K562 (cell line): ENCODE measurements at regions not wholly inside any gene's neighbourhood (a gene's known extent, or its start where the extent isn't known, plus 50 kb on each side); places are given as distances from the start of the nearest gene placed in this dataset.

ENCODE experiments used
- BRCA1 ChIP-seq, 2 experiments: fragments of 450-650 bp in 1 of 2; sonication (generic) in 1 of 2; formaldehyde crosslinking in 1 of 2; IDR thresholded peaks; 2 replicates each; pipeline versions ENCODE4 v1.5.0 to v1.6.1; 2017 to 2020; ENCODE audit warnings: mild to moderate bottlenecking in 1 of 2, missing genetic modification reagents in 1 of 2
- CEBPZ ChIP-seq: fragments of 150-350 bp; IDR thresholded peaks from 2 replicates; pipeline ENCODE4 v1.6.1; 2014; ENCODE audit warnings: low read depth, mild to moderate bottlenecking, low read length, borderline replicate concordance
- EGR1 ChIP-seq: fragments of 450-650 bp; conservative IDR thresholded peaks from 2 replicates; pipeline ENCODE4 v1.6.1; 2017; ENCODE audit warnings: mild to moderate bottlenecking
- GABPB1 ChIP-seq: sonication (generic); formaldehyde crosslinking; IDR thresholded peaks from 2 replicates; pipeline ENCODE4 v1.8.0; 2022; ENCODE audit warnings: mild to moderate bottlenecking, missing genetic modification reagents
- HDAC2 ChIP-seq: fragments of 450-650 bp; IDR thresholded peaks from 2 replicates; pipeline ENCODE4 v1.6.1; 2016; ENCODE audit warnings: mild to moderate bottlenecking
- KLF6 ChIP-seq: fragments of 250-450 bp; sonication (Bioruptor Pico); IDR thresholded peaks from 2 replicates; pipeline ENCODE4 v1.4.0; 2020; ENCODE audit warnings: mild to moderate bottlenecking, moderate library complexity, borderline replicate concordance
- POLR2AphosphoS5 ChIP-seq: IDR thresholded peaks from 2 replicates; pipeline ENCODE4 v1.6.1; 2011; ENCODE audit warnings: mild to moderate bottlenecking, low read depth, low read length, moderate library complexity; ENCODE audit not compliant: control insufficient read depth, insufficient read depth
- RAD21 ChIP-seq, 2 experiments: fragments of 250-450 bp in 1 of 2; fragments of 450-650 bp in 1 of 2; sonication (Bioruptor Pico) in 1 of 2; formaldehyde crosslinking in 1 of 2; IDR thresholded peaks in 1 of 2; conservative IDR thresholded peaks in 1 of 2; 2 replicates each; pipeline versions ENCODE4 v1.4.0 to v1.8.0; 2020 to 2022; ENCODE audit warnings: mild to moderate bottlenecking in 2 of 2, moderate library complexity in 1 of 2
- ZNF212 ChIP-seq: fragments of 450-650 bp; formaldehyde crosslinking; IDR thresholded peaks from 2 replicates; pipeline ENCODE4 v1.4.0; 2020; ENCODE audit warnings: mild to moderate bottlenecking

GRCh38 chr3:115562636-115563267 lies 60.6 kb upstream of the GAP43 start:
- no peak for TF ChIP-seq KLF6
- TF ChIP-seq HDAC2, result no peak
- no peak for TF ChIP-seq CEBPZ
- TF ChIP-seq RAD21 (CRISPR knock-in tag; conservative IDR thresholded peaks at IDR 0.05 in 1 of 2, IDR thresholded peaks at IDR 0.05 in 1 of 2), result no peak
- no peak for TF ChIP-seq ZNF212 (CRISPR knock-in tag)
- TF ChIP-seq BRCA1 (IDR thresholded peaks at IDR 0.05), result no peak
- no peak for TF ChIP-seq BRCA1 (CRISPR knock-in tag; IDR thresholded peaks at IDR 0.05)
- TF ChIP-seq POLR2AphosphoS5, result no peak
- no peak for TF ChIP-seq GABPB1 (CRISPR knock-in tag)
- TF ChIP-seq EGR1, result no peak
